OCI-LY1 (cell line): ENCODE measurements at regions not wholly inside any gene's neighbourhood (a gene's known extent, or its start where the extent isn't known, plus 50 kb on each side); places are given as distances from the start of the nearest gene placed in this dataset.

ENCODE experiments used
- H2AFZ ChIP-seq: fragments of 200-600 bp; sonication (generic), shearing (Covaris generic); 2 replicates; pipeline ENCODE4 v1.6.0; 2014; ENCODE audit warnings: antibody characterized with exemption, mild to moderate bottlenecking, low read length
- H3F3A ChIP-seq: fragments of 200-600 bp; sonication (generic), shearing (Covaris generic); 2 replicates; pipeline ENCODE4 v1.6.0; 2014; ENCODE audit warnings: mild to moderate bottlenecking, antibody characterized with exemption, low read length, moderate library complexity; ENCODE audit not compliant: insufficient read depth
- H3K27ac ChIP-seq: fragments of 200-600 bp; sonication (generic); 2 replicates; pipeline ENCODE4 v1.5.1; 2014; ENCODE audit warnings: low read length, mixed run types, mild to moderate bottlenecking, low read depth; ENCODE audit not compliant: poor library complexity, severe bottlenecking
- H3K27me3 ChIP-seq: fragments of 200-600 bp; sonication (generic); 2 replicates; pipeline ENCODE4 v1.6.0; 2014; ENCODE audit warnings: antibody characterized with exemption, mild to moderate bottlenecking, low read length, moderate library complexity; ENCODE audit not compliant: insufficient read depth
- H3K36me3 ChIP-seq: fragments of 200-600 bp; sonication (generic); 2 replicates; pipeline ENCODE4 v1.6.1; 2014; ENCODE audit warnings: mild to moderate bottlenecking, antibody characterized with exemption, low read length, moderate library complexity, mixed read lengths; ENCODE audit not compliant: insufficient read depth
- H3K4me1 ChIP-seq: fragments of 200-600 bp; sonication (generic); 2 replicates; pipeline ENCODE4 v1.5.1; 2014; ENCODE audit warnings: mild to moderate bottlenecking, low read length, moderate library complexity; ENCODE audit not compliant: insufficient read depth, severe bottlenecking
- H3K4me2 ChIP-seq: fragments of 200-600 bp; sonication (generic), shearing (Covaris generic); 2 replicates; pipeline ENCODE4 v1.6.1; 2014; ENCODE audit warnings: low read length
- H3K4me3 ChIP-seq: fragments of 200-600 bp; sonication (generic); 2 replicates; pipeline ENCODE4 v1.5.1; 2014; ENCODE audit warnings: low read length, low read depth, mild to moderate bottlenecking, mixed read lengths; ENCODE audit not compliant: poor library complexity, severe bottlenecking
- H3K79me2 ChIP-seq: fragments of 200-600 bp; shearing (Covaris generic); 2 replicates; pipeline ENCODE4 v1.6.1; 2016; ENCODE audit warnings: mixed run types, low read length, mixed read lengths; ENCODE audit not compliant: insufficient read depth
- H3K9ac ChIP-seq: fragments of 200-600 bp; sonication (generic), shearing (Covaris generic); 2 replicates; pipeline ENCODE4 v1.6.1; 2014; ENCODE audit warnings: mild to moderate bottlenecking, low read length, mixed read lengths
- H3K9me2 ChIP-seq: fragments of 200-600 bp; sonication (generic), shearing (Covaris generic); 2 replicates; pipeline ENCODE4 v1.6.1; 2014; ENCODE audit warnings: low read depth, mild to moderate bottlenecking, low read length, mixed read lengths
- H3K9me3 ChIP-seq: fragments of 200-600 bp; shearing (Covaris generic); 2 replicates; pipeline ENCODE4 v1.6.1; 2014; ENCODE audit warnings: low read length, mixed read lengths
- H4K20me1 ChIP-seq: fragments of 200-600 bp; sonication (generic), shearing (Covaris generic); 2 replicates; pipeline ENCODE4 v1.6.0; 2016; ENCODE audit warnings: mild to moderate bottlenecking, low read length; ENCODE audit not compliant: insufficient read depth
- CTCF ChIP-seq: fragments of 200-600 bp; sonication (generic), shearing (Covaris generic); IDR thresholded peaks from 2 replicates; pipeline ENCODE4 v1.5.1; 2017; ENCODE audit warnings: mild to moderate bottlenecking, antibody characterized with exemption, low read length, moderate library complexity, mixed read lengths
- EZH2 ChIP-seq: fragments of 200-600 bp; sonication (generic), shearing (Covaris generic); IDR thresholded peaks from 2 replicates; pipeline ENCODE4 v1.8.0; 2017; ENCODE audit warnings: borderline replicate concordance, mixed run types, mild to moderate bottlenecking, antibody characterized with exemption, low read length, moderate library complexity, mixed read lengths

GRCh38 chrX:151830911-151831310, 81.8 kb upstream of the MAGEA4 start:
- Histone ChIP-seq H3K9me3 (no peaks in the 10 kb centered on the region), H3K9me2 (no peaks in the 10 kb centered on the region), H3K27ac (no peak overlapping the region), H3F3A (no peaks in the 10 kb centered on the region), H3K4me1 (no peaks in the 10 kb centered on the region), H4K20me1 (no peaks in the 10 kb centered on the region), H2AFZ (no peak overlapping the region), H3K9ac (no peak overlapping the region), H3K27me3 (no peaks in the 10 kb centered on the region), H3K79me2 (no peaks in the 10 kb centered on the region), H3K4me2 (no peak overlapping the region), H3K36me3 (no peaks in the 10 kb centered on the region), H3K4me3 (no peak overlapping the region)
- TF ChIP-seq EZH2 (no peak), CTCF (no peak)

GRCh38 chrX:151852294-151852693, 60.4 kb upstream of the MAGEA4 start:
- Histone ChIP-seq H3K27ac (no peak overlapping the region), H3K9me3 (no peaks in the 10 kb centered on the region), H3K27me3 (no peaks in the 10 kb centered on the region), H3K36me3 (no peaks in the 10 kb centered on the region), H3K4me2 (no peak overlapping the region), H3F3A (no peaks in the 10 kb centered on the region), H3K4me3 (no peak overlapping the region), H3K79me2 (no peaks in the 10 kb centered on the region), H3K9ac (no peak overlapping the region), H4K20me1 (no peaks in the 10 kb centered on the region), H3K4me1 (no peaks in the 10 kb centered on the region), H2AFZ (no peak overlapping the region), H3K9me2 (no peaks in the 10 kb centered on the region)
- TF ChIP-seq CTCF = peak; percentile 15; the same call in 1 of the 2 replicates
- no peak for TF ChIP-seq EZH2

- H3F3A ChIP-seq = no peaks in the 10 kb centered on the region
- H2AFZ ChIP-seq = no peak overlapping the region
- H3K27me3 ChIP-seq = no peaks in the 10 kb centered on the region
- H3K4me3 ChIP-seq = no peak overlapping the region
- H3K9me3 ChIP-seq = no peaks in the 10 kb centered on the region
- no peaks in the 10 kb centered on the region for H4K20me1 ChIP-seq
- no peaks in the 10 kb centered on the region for H3K9me2 ChIP-seq
- H3K4me2 ChIP-seq = no peak overlapping the region
- H3K36me3 ChIP-seq = no peaks in the 10 kb centered on the region
- H3K79me2 ChIP-seq = no peaks in the 10 kb centered on the region
- H3K27ac ChIP-seq = no peak overlapping the region
- H3K4me1 ChIP-seq = no peaks in the 10 kb centered on the region
- no peak overlapping the region for H3K9ac ChIP-seq
- TF ChIP-seq CTCF (no peak), EZH2 (no peak)
Measured at GRCh38 chrX:151854726-151855495, 57.8 kb upstream of the MAGEA4 start.
